Thoracic aorta (tissue), 2 donors: ENCODE measurements at regions not wholly inside any gene's neighbourhood (a gene's known extent, or its start where the extent isn't known, plus 50 kb on each side); places are given as distances from the start of the nearest gene placed in this dataset.

ENCODE experiments used
- ATAC-seq: fragments of 150-250 bp; one replicate; pipeline ENCODE4 v1.8.0; 2017; ENCODE audit warnings: low read depth; ENCODE audit not compliant: insufficient number of reproducible peaks, low FRiP score
- DNase-seq: peaks from one replicate; pipeline ENCODE4 v3.0.0-alpha.2; 2020; ENCODE audit warnings: low spot score
- H3K27ac ChIP-seq, 2 donors: fragments of 200-600 bp; sonication (generic); 1 replicate in 1 of 2; 2 replicates in 1 of 2; pipeline ENCODE4 v1.5.1; 2016; ENCODE audit warnings: mild to moderate bottlenecking in 2 of 2, moderate library complexity in 2 of 2
- H3K27me3 ChIP-seq: fragments of 200-600 bp; sonication (generic); replicated peaks from 2 replicates; pipeline ENCODE4 v1.6.0; 2016; ENCODE audit warnings: mild to moderate bottlenecking; ENCODE audit not compliant: insufficient read depth
- H3K36me3 ChIP-seq: fragments of 200-600 bp; sonication (generic); one replicate; pipeline ENCODE4 v1.5.1; 2016
- H3K4me1 ChIP-seq, 2 donors: fragments of 200-600 bp; sonication (generic); 1 replicate in 1 of 2; 2 replicates in 1 of 2; pipeline versions ENCODE4 v1.5.1 to v1.6.0; 2016; ENCODE audit warnings: low read depth in 2 of 2, mild to moderate bottlenecking in 1 of 2; ENCODE audit not compliant: control insufficient read depth in 1 of 2
- H3K4me3 ChIP-seq: fragments of 200-600 bp; sonication (generic); 2 replicates; pipeline ENCODE4 v1.5.1; 2016; ENCODE audit warnings: mild to moderate bottlenecking
- H3K9me3 ChIP-seq: fragments of 200-600 bp; sonication (generic); 2 replicates; pipeline ENCODE4 v1.5.1; 2016
- CTCF ChIP-seq: fragments of 200-600 bp; sonication (generic); IDR thresholded peaks from one replicate; pipeline ENCODE4 v1.5.1; 2019; ENCODE audit warnings: antibody characterized with exemption

- ATAC-seq = no peak
- Histone ChIP-seq H3K4me3 (no peak overlapping the region), H3K9me3 (no peaks in the 10 kb centered on the region), H3K36me3 (no peaks in the 10 kb centered on the region), H3K27ac (no peak overlapping the region), H3K27me3 (no peaks in the 10 kb centered on the region), H3K4me1 (no peaks in the 10 kb centered on the region)
- no peak for DNase-seq
- no peak for TF ChIP-seq CTCF
Observed at GRCh38 chr4:127548990-127549925, 83.5 kb upstream of the INTU start.

- Histone ChIP-seq H3K4me1 (no peaks in the 10 kb centered on the region), H3K27ac (no peak overlapping the region), H3K9me3 (no peaks in the 10 kb centered on the region), H3K27me3 (no peaks in the 10 kb centered on the region), H3K36me3 (no peaks in the 10 kb centered on the region), H3K4me3 (no peak overlapping the region)
- no peak for TF ChIP-seq CTCF
- DNase-seq (no peak), ATAC-seq (no peak)
Observed at GRCh38 chr4:127555106-127555505, 77.7 kb upstream of the INTU start.

GRCh38 chr4:127558088-127558487, 74.7 kb upstream of the INTU start:
- Histone ChIP-seq H3K27ac (no peak overlapping the region), H3K9me3 (no peaks in the 10 kb centered on the region), H3K36me3 (no peaks in the 10 kb centered on the region), H3K27me3 (no peaks in the 10 kb centered on the region), H3K4me1 (no peaks in the 10 kb centered on the region), H3K4me3 (no peak overlapping the region)
- TF ChIP-seq CTCF = no peak
- ATAC-seq (no peak), DNase-seq (no peak)

- ATAC-seq = no peak
- Histone ChIP-seq H3K27me3 (no peaks in the 10 kb centered on the region), H3K36me3 (no peaks in the 10 kb centered on the region), H3K9me3 (no peaks in the 10 kb centered on the region), H3K4me3 (no peak overlapping the region), H3K27ac (no peak overlapping the region), H3K4me1 (no peaks in the 10 kb centered on the region)
- DNase-seq = no peak
- no peak for TF ChIP-seq CTCF
Observed at GRCh38 chr4:127558489-127559407, 74.0 kb upstream of the INTU start.

GRCh38 chr4:127559981-127560380, 72.8 kb upstream of the INTU start:
- no peak for TF ChIP-seq CTCF
- ATAC-seq (no peak), DNase-seq (no peak)
- Histone ChIP-seq H3K27me3 (no peaks in the 10 kb centered on the region), H3K36me3 (no peaks in the 10 kb centered on the region), H3K4me1 (no peaks in the 10 kb centered on the region), H3K9me3 (no peaks in the 10 kb centered on the region), H3K4me3 (no peak overlapping the region), H3K27ac (no peak overlapping the region)
